ENCODE measurements at regions not wholly inside any gene's neighbourhood (a gene's known extent, or its start where the extent isn't known, plus 50 kb on each side); places are given as distances from the start of the nearest gene placed in this dataset.

DNA sequence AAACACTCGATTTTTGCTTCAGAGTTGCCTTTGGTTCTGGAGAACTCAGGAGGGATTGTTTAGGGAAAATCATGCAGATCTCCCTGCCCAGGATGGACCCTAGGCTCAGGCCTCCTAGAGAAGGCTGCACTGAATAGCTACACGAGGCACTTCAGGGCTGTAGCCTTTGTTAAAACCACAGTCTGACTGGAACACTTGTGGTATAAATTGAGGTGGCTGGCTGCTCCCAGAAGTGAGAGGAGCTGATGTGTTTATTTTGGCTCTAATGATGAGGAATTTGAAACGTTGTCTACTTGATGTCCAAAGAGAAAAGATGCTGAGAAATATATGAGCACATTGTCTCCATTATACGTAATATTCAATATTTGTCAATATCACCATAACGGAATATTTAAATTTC lies 762.1 kb upstream of the ARGLU1 start (continued):
- no peak for TF ChIP-seq CEBPZ (IDR thresholded peaks at IDR 0.05; ENCODE audit: borderline replicate concordance, low read depth, low read length)
- TF ChIP-seq NFE2L1 (tag; IDR thresholded peaks at IDR 0.05; ENCODE audit: borderline replicate concordance, low read depth), result no peak

- Histone ChIP-seq H2AFZ (ENCODE audit: low read depth, low read length) (no peak overlapping the region), H3K27me3 (ENCODE audit: control insufficient read depth in 2 of 2, insufficient read depth in 2 of 2, low read length in 2 of 2) (no peaks in the 10 kb centered on the region), H3K4me1 (replicated peaks in 1 of 2; ENCODE audit: control insufficient read depth in 2 of 2, insufficient read depth in 2 of 2, low read length in 2 of 2) (no peaks in the 10 kb centered on the region), H3K79me2 (ENCODE audit: control insufficient read depth, insufficient read depth, low read length) (no peaks in the 10 kb centered on the region), H3K4me2 (ENCODE audit: insufficient read depth, low read length) (no peak overlapping the region), H3K9ac (ENCODE audit: insufficient read depth in 1 of 2, low read depth in 2 of 2, low read length in 2 of 2) (no peak overlapping the region), H3K36me3 (ENCODE audit: control insufficient read depth, insufficient read depth, low read length) (no peaks in the 10 kb centered on the region), H4K20me1 (replicated peaks; ENCODE audit: control insufficient read depth, insufficient read depth, low read length) (no peaks in the 10 kb centered on the region), H3K9me1 (ENCODE audit: control insufficient read depth, insufficient read depth, low read length) (no peaks in the 10 kb centered on the region), H3K9me3 (replicated peaks; ENCODE audit: control insufficient read depth, insufficient read depth, low read depth, low read length) (no peaks in the 10 kb centered on the region), H3K4me3 (no peak overlapping the region), H3K27ac (ENCODE audit: extremely low read depth, low read depth, low read length) (no peak overlapping the region)
- POLR2A ChIA-PET, result no interaction called here
- intact Hi-C loops (cut with micrococcal nuclease) (no loop called here), in situ Hi-C loops (cut with MboI) (no loop called here)
- FAIRE-seq (no peak), DNase-seq (ENCODE audit: extremely low read depth in 1 of 4, low spot score in 3 of 4) (no peak), ATAC-seq (no peak)
- 8% methylated on average over 2 of the region's 2 CpGs for WGBS (ENCODE audit: insufficient coverage, low coverage, missing lambda C conversion rate)
- CTCF ChIA-PET (ENCODE audit: low intra/inter-chr PET ratio), result no interaction called here
- no TSS peak for BruUV-seq (replicated peaks)
- TF ChIP-seq JUND (IDR thresholded peaks at IDR 0.05; ENCODE audit: borderline replicate concordance, low read depth, low read length) (no peak), JUND (tag; IDR thresholded peaks at IDR 0.05; ENCODE audit: borderline replicate concordance, low read depth, low read length) (no peak), ATF2 (CRISPR knock-in tag; IDR thresholded peaks at IDR 0.05) (no peak), ZNF707 (CRISPR knock-in tag; conservative IDR thresholded peaks at IDR 0.05) (no peak), MCM3 (IDR thresholded peaks at IDR 0.05) (no peak)
Measured at GRCh38 chr13:107324416-107325204, 756.7 kb upstream of the ARGLU1 start.

Measured in K562 (cell line).